MM.1S (cell line): ENCODE measurements at regions not wholly inside any gene's neighbourhood (a gene's known extent, or its start where the extent isn't known, plus 50 kb on each side); places are given as distances from the start of the nearest gene placed in this dataset.

Experiments used
- DNase-seq: peaks from one replicate; pipeline ENCODE4 v3.0.0-alpha.2; 2015
- H2AFZ ChIP-seq: fragments of 300-600 bp; sonication (generic); 2 replicates; pipeline ENCODE4 v1.6.0; 2016; ENCODE audit warnings: antibody characterized with exemption, low read length
- H3F3A ChIP-seq: fragments of 300-600 bp; sonication (generic); 2 replicates; pipeline ENCODE4 v1.6.1; 2016; ENCODE audit warnings: mild to moderate bottlenecking, antibody characterized with exemption, low read length, moderate library complexity, mixed read lengths; ENCODE audit not compliant: insufficient read depth
- H3K27ac ChIP-seq: fragments of 300-600 bp; sonication (generic); 2 replicates; pipeline ENCODE4 v1.5.1; 2016; ENCODE audit warnings: mild to moderate bottlenecking, low read length
- H3K27me3 ChIP-seq: fragments of 300-600 bp; sonication (generic); replicated peaks from 2 replicates; pipeline ENCODE4 v1.6.0; 2016; ENCODE audit warnings: low read length; ENCODE audit not compliant: insufficient read depth
- H3K36me3 ChIP-seq: fragments of 300-600 bp; sonication (generic); replicated peaks from 2 replicates; pipeline ENCODE4 v1.6.1; 2016; ENCODE audit warnings: mild to moderate bottlenecking, low read length, mixed read lengths; ENCODE audit not compliant: insufficient read depth
- H3K4me1 ChIP-seq: fragments of 300-600 bp; sonication (generic); 2 replicates; pipeline ENCODE4 v1.6.1; 2016; ENCODE audit warnings: low read length, mixed read lengths
- H3K4me2 ChIP-seq: fragments of 300-600 bp; sonication (generic); 2 replicates; pipeline ENCODE4 v1.6.0; 2016; ENCODE audit warnings: low read depth, low read length
- H3K4me3 ChIP-seq: fragments of 300-600 bp; sonication (generic); 2 replicates; pipeline ENCODE4 v1.5.1; 2016; ENCODE audit warnings: low read length, mixed read lengths
- H3K79me2 ChIP-seq: fragments of 300-600 bp; sonication (generic); 2 replicates; pipeline ENCODE4 v1.6.1; 2016; ENCODE audit warnings: mixed run types, low read length, mixed read lengths
- H3K9ac ChIP-seq: fragments of 300-600 bp; sonication (generic); 2 replicates; pipeline ENCODE4 v1.6.1; 2016; ENCODE audit warnings: low read length, mixed read lengths
- H3K9me2 ChIP-seq: fragments of 300-600 bp; sonication (generic); replicated peaks from 2 replicates; pipeline ENCODE4 v1.6.1; 2016; ENCODE audit warnings: mild to moderate bottlenecking, low read length, mixed read lengths; ENCODE audit not compliant: insufficient read depth
- H3K9me3 ChIP-seq: fragments of 300-600 bp; sonication (generic); replicated peaks from 2 replicates; pipeline ENCODE4 v1.6.1; 2016; ENCODE audit warnings: mild to moderate bottlenecking, low read length, mixed read lengths; ENCODE audit not compliant: insufficient read depth
- H4K20me1 ChIP-seq: fragments of 300-600 bp; sonication (generic); 2 replicates; pipeline ENCODE4 v1.6.1; 2016; ENCODE audit warnings: mild to moderate bottlenecking, low read length, moderate library complexity, mixed read lengths; ENCODE audit not compliant: insufficient read depth
- CTCF ChIP-seq: fragments of 300-600 bp; sonication (generic); IDR thresholded peaks from 2 replicates; pipeline ENCODE4 v1.5.1; 2016; ENCODE audit warnings: antibody characterized with exemption, low read length, mixed read lengths
- EZH2 ChIP-seq: fragments of 300-600 bp; sonication (generic); optimal IDR thresholded peaks from 2 replicates; pipeline ENCODE3; 2017; ENCODE audit warnings: low read depth, mild to moderate bottlenecking, antibody characterized with exemption, low read length, mixed read lengths
- EZH2phosphoT487 ChIP-seq: fragments of 300-600 bp; sonication (generic); IDR thresholded peaks from 2 replicates; pipeline ENCODE4 v1.6.1; 2018; ENCODE audit warnings: antibody characterized with exemption, low read length

- Histone ChIP-seq H3K36me3 (no peaks in the 10 kb centered on the region), H3K27me3 (no peaks in the 10 kb centered on the region), H3K79me2 (no peaks in the 10 kb centered on the region), H3K4me1 (no peaks in the 10 kb centered on the region), H3K9ac (no peak overlapping the region), H4K20me1 (no peaks in the 10 kb centered on the region), H3K9me2 (no peaks in the 10 kb centered on the region), H3K4me2 (no peak overlapping the region), H3K9me3 (no peaks in the 10 kb centered on the region), H3F3A (no peaks in the 10 kb centered on the region), H3K27ac (no peak overlapping the region), H2AFZ (no peak overlapping the region), H3K4me3 (no peak overlapping the region)
- no peak for TF ChIP-seq CTCF
- TF ChIP-seq EZH2: no peak
- TF ChIP-seq EZH2phosphoT487: no peak
- no peak for DNase-seq
Observed at GRCh38 chr7:41152179-41152678, 550.7 kb downstream of the INHBA start.

- no peaks in the 10 kb centered on the region for H3K9me3 ChIP-seq
- H3K27me3 ChIP-seq: no peaks in the 10 kb centered on the region
- H2AFZ ChIP-seq: no peak overlapping the region
- H3K4me2 ChIP-seq: no peak overlapping the region
- TF ChIP-seq EZH2phosphoT487 (no peak), CTCF (no peak), EZH2 (no peak)
- no peak overlapping the region for H3K9ac ChIP-seq
- H3K27ac ChIP-seq: no peak overlapping the region
- H3K4me1 ChIP-seq: no peaks in the 10 kb centered on the region
- no peaks in the 10 kb centered on the region for H3K79me2 ChIP-seq
- H3K4me3 ChIP-seq: no peak overlapping the region
- no peaks in the 10 kb centered on the region for H3F3A ChIP-seq
- H4K20me1 ChIP-seq: no peaks in the 10 kb centered on the region
- DNase-seq: no peak
- H3K36me3 ChIP-seq: no peaks in the 10 kb centered on the region
- no peaks in the 10 kb centered on the region for H3K9me2 ChIP-seq
Observed at GRCh38 chr7:41149576-41149975, 553.3 kb downstream of the INHBA start.

GRCh38 chr7:41148521-41148951 lies 554.4 kb downstream of the INHBA start:
- Histone ChIP-seq H2AFZ (no peak overlapping the region), H3K9ac (no peak overlapping the region), H3K4me2 (no peak overlapping the region), H3K27ac (no peak overlapping the region), H3K79me2 (no peaks in the 10 kb centered on the region), H3F3A (no peaks in the 10 kb centered on the region), H3K4me3 (no peak overlapping the region), H3K36me3 (no peaks in the 10 kb centered on the region), H4K20me1 (no peaks in the 10 kb centered on the region), H3K9me3 (no peaks in the 10 kb centered on the region), H3K27me3 (no peaks in the 10 kb centered on the region), H3K4me1 (no peaks in the 10 kb centered on the region), H3K9me2 (no peaks in the 10 kb centered on the region)
- TF ChIP-seq EZH2 (no peak), EZH2phosphoT487 (no peak), CTCF (no peak)
- DNase-seq: no peak
